ENCODE measurements at regions not wholly inside any gene's neighbourhood (a gene's known extent, or its start where the extent isn't known, plus 50 kb on each side); places are given as distances from the start of the nearest gene placed in this dataset.

GRCh38 chr13:44058067-44058466 is 178.4 kb downstream of the LACC1 start:
- DNase-seq: no peak

GRCh38 chr13:44058624-44059215 is 179.0 kb downstream of the LACC1 start:
- no peak for DNase-seq

- no peak for DNase-seq
These were observed 182.2 kb downstream of the LACC1 start for GRCh38 chr13:44061876-44062275.

- no peak for DNase-seq
These were observed 183.8 kb downstream of the LACC1 start for GRCh38 chr13:44063467-44063866.

GRCh38 chr13:44063881-44064280 is 184.2 kb downstream of the LACC1 start:
- no peak for DNase-seq

- DNase-seq: no peak
These were observed 184.7 kb downstream of the LACC1 start for GRCh38 chr13:44064357-44064756.

- no peak for DNase-seq
These were observed 188.5 kb downstream of the LACC1 start for GRCh38 chr13:44068169-44068568.

- no peak for DNase-seq
These were observed 189.0 kb downstream of the LACC1 start for GRCh38 chr13:44068737-44069136.

- no peak for DNase-seq
These were observed 192.8 kb downstream of the LACC1 start for GRCh38 chr13:44072536-44072935.

GRCh38 chr13:44074611-44075010 is 194.9 kb downstream of the LACC1 start:
- no peak for DNase-seq

GRCh38 chr13:44075113-44075512 is 195.4 kb downstream of the LACC1 start:
- DNase-seq: no peak

- no peak for DNase-seq
These were observed 199.2 kb downstream of the LACC1 start for GRCh38 chr13:44078806-44079376.

- no peak for DNase-seq
These were observed 199.9 kb downstream of the LACC1 start for GRCh38 chr13:44079413-44080205.

GRCh38 chr13:44084146-44084545 is 204.4 kb downstream of the LACC1 start:
- DNase-seq: no peak

GRCh38 chr13:44086389-44086788 is 206.7 kb downstream of the LACC1 start:
- DNase-seq: no peak

- no peak for DNase-seq
These were observed 208.7 kb downstream of the LACC1 start for GRCh38 chr13:44088411-44088810.

- DNase-seq: no peak
These were observed 209.3 kb downstream of the LACC1 start for GRCh38 chr13:44088991-44089413.

- no peak for DNase-seq
These were observed 209.7 kb downstream of the LACC1 start for GRCh38 chr13:44089452-44089851.

- DNase-seq: no peak
These were observed 212.6 kb downstream of the LACC1 start for GRCh38 chr13:44092078-44092970.

GRCh38 chr13:44093607-44094564 is 214.2 kb downstream of the LACC1 start:
- no peak for DNase-seq

GRCh38 chr13:44096901-44097300 is 217.2 kb downstream of the LACC1 start:
- no peak for DNase-seq

GRCh38 chr13:44098559-44098958 is 218.9 kb downstream of the LACC1 start:
- no peak for DNase-seq

All from CD4-positive, alpha-beta T cell treated with Interferon gamma for 1 hour (primary cell).